HPDE6-E6E7 (cell line): ENCODE measurements at regions not wholly inside any gene's neighbourhood (a gene's known extent, or its start where the extent isn't known, plus 50 kb on each side); places are given as distances from the start of the nearest gene placed in this dataset.

Source experiments
- DNase-seq: peaks from one replicate; pipeline ENCODE4 v3.0.0; 2011; ENCODE audit warnings: missing footprints; ENCODE audit errors: extremely low spot score

DNA sequence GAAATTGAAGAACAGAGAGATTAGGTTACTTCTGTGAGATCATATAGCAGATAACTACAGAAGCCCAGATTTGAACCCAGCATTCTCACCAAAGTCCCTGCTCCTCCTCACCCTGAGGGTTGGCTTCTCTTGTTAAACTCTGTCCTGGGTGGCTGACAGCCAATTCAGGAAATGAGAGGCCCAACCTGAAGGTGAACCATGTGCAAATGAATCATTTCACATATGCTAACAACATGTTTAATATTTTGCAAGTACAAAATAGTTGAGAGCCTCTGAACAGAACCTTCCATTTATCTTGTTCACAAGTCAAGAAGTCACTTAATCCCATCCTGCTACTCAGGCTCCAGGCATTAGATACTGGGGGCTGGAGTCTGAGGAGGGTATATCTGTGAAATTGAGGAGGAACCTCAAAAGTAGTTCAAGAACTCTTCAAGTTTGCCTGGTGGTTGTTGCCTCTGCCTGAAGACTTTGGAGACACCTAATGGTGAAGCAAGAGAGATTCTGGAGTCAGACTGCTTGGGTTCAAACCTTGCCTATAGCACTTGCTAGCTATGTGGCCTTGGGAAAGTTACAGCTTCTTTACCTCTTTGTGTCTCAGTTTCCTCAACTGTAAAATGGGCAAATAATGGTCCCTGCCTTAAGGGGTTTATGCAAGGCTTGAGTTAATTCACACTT lies 564.0 kb downstream of the PSAT1 start:
- peak; percentile 54 for DNase-seq

DNA sequence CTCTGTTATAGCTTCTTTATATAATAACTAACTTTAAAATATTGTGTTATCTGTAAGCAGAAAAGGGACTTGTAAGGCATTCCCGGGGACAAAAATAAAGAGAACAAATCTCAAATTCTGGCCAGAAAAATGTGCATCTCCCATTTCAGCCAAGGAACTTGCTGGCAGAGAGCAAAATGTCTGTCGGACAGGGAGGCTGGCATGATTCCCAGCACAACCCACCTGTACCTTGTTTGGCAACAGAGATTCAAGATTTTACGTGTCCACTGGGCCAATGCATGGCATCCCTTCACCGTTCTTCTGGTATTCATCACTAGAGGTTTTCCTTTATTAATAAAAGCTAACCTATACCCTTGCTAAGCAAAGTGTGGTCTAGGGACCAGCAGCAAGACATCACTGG lies 566.6 kb downstream of the PSAT1 start:
- DNase-seq = no peak

DNA sequence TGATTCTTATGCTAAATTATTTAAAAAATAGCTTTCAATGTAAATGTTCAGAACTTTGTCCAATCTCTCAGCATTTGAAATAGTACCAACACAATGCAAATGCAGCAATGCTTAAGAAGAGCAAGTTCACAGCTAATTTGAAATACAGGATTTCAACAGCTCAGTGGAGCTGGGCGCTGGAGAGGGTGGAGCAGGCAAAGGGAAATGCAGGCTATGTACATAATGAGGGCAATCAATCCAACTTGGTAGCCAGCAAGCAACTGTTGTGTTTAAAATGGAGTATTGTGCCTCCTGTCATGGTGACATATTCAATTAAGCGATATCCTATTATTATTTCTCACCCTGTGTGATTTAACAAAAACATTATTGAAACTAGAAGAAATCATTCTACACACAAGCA lies 568.8 kb downstream of the PSAT1 start:
- DNase-seq = no peak

DNA sequence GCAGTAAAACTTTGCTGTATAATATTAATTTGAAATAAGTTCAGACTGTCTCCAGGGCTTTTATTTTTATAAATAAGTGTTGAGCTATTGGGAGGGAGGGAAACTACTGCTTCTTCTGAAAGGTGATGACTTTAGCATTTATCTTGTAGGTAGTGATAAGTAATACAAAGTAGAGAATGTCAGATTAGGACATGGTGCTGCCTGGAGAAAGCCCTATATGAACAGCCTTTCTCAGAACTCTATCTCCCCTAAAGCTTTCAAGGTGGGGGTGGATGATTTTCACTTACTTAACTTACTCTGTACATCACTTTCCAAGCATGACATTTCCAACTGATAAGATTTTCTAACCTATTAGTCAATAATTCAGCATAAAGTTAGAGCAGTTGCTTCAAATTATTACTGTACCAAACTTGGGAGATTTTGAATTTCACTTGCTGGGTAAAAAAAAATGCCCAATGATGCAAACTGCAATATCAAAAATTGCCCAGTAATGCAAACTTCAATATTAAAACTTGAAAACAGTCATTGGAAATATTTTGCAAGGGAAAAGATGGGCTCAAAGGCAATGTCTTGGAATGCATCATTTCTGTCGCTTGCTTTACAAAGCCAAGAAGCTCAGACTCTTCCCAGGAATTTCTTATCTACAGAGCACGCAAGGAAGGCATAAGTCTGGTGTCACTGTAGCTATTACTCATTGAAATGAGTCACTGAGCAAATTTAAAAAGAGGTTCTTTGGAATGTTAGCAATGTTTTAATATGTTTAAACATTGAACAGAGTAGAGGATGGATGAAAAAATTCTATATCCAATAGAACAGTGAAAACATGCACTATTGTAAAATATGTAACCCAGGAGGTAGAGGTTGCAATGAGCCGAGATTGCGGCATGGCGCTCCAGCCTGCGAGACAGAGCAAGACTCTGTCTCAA lies 569.5 kb downstream of the PSAT1 start:
- DNase-seq = peak; percentile 38

DNA sequence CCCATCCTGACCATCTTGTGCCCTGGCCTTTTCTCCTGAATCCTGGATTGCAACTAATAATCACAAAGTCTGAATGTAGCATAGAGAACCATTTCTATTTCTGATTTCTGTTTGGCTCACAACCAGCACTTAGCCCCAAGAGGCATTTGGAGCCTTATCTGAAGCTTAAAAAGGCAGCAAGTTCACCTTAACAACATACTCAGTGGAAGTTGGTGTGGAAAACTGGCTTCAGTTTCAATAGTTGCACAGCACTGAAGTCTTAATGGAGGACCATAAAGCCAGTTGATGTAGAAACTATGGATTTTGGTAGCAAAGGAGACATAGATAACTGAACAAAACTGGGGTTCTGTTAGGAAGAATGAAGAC lies 574.1 kb downstream of the PSAT1 start:
- DNase-seq = no peak

DNA sequence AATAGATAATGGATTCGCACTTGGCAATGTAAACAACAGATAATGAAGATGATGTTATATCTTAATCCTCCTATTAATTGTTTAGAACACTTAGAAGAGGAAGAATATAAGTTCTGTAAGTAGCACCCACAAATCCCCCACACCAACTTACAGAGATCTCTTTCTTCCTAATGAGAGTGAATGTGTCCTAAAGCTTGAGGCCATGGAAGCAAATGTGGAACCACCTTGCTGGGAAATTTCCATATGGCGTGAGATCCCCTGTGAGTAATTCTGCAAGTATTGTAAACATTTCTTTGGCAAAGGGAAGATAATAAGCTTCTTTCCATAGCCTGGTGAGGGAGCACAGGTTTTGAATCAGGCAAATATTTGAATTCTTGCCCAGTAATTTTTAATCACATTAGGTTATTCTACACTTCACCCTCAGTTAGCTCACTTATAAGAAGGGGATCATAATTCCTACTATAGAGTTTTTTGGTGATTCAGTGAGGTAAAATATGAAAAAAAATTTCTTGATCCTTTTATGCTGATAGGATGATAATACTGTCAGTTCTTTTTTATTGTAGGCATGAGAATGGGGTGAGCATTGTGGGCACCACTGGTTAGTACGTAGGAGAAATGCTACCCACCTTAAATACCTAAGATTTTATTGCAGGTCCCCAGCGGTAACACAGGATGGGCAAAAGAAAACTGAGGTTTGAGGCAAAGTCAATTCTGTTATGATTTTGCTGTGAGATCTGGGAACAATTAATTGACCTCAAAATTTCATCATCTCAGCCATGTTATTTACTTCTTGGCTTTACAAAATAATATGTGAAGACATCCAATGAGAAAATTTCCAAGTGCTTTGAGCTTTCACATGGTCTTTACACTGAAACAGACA lies 574.8 kb downstream of the PSAT1 start:
- DNase-seq = peak; percentile 26

DNA sequence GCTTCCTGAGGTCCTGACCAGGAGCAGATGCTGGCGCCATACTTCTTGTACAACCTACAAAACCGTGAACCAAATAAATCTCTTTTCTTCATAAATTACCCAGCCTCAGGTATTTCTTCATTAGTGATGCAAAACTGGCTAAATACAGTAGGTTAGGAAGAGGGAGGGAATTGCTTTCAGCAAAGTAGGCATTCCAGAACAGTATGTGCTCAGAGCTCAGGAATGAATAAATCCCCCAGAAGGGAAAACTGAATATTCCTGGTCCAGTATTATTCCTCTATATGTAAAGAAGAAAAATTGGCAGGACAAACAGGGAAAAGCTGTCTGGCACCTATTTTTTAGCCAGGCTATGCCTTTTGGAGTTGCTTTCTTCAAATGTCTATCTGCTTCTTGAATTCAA lies 577.1 kb downstream of the PSAT1 start:
- DNase-seq = no peak

DNA sequence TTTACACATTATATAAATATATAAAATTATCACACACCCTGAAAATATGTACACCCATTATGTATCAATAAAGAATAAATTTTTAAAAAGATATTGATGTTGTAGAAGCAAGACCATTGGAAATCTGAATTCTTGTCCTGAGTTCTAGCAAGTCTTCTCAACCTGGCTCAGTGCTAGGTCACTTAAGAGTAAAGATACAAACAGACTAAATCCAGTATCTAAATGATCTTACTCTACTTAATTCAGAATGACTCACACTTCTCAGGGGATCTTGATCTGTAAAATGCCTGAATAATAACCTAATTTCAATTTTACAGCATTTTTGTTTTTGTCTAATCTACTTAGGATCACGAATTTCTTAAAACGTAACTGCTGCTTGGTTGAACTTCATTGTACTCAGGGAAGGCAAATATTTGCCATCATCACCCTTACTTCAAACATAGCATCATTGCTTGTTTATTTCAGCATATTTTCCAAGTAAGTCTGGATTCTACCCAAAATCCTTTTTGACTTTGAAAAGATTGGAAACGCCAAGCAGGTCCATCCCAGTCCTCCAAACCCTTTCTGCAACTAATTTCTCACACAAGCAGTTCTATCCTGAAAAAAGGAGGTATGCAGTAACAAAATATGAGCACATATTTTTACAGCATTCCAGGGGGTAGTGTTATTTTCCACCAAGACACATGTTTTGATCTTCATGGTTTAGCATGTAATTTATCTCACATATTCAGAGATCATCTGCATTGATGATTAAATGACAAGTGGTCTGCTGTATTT lies 582.6 kb downstream of the PSAT1 start:
- no peak for DNase-seq

DNA sequence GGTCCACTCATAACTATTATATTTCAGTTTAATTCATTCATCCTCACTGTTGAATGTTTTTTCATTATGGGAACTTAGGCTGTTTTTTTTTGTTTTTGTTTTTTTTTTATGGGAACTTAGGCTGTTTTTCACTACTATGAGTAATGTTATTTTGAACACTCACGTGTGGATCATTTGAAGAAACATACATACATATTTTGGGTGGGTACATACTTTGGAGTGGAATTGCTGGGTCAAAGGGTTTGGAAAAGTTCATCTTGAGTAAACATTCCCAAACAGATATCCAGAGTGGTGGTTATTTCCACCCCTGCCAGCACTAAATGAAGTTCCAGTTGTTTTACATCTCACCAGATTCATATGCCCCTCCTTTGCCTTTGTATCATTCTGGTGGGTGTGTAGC lies 584.4 kb downstream of the PSAT1 start:
- DNase-seq = no peak

DNA sequence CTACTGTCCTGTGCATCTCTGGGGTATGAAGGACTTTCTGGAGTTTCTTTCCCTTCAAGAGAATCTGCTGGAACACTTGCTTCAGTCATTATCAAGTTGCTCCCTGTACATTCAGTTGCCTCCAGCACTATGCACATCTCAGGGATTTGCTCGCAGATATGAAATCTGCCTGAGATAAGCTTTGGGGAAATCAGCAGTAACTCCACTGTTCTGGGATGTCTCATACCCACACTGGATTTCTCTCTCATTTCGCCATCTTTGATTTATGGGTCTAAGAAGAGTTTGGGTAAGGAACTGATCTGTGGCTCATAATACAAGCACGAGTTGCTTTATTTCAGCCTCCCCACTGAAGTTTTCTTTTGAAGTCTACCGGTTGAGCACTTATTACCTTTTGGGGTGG lies 585.6 kb downstream of the PSAT1 start:
- DNase-seq = no peak

DNA sequence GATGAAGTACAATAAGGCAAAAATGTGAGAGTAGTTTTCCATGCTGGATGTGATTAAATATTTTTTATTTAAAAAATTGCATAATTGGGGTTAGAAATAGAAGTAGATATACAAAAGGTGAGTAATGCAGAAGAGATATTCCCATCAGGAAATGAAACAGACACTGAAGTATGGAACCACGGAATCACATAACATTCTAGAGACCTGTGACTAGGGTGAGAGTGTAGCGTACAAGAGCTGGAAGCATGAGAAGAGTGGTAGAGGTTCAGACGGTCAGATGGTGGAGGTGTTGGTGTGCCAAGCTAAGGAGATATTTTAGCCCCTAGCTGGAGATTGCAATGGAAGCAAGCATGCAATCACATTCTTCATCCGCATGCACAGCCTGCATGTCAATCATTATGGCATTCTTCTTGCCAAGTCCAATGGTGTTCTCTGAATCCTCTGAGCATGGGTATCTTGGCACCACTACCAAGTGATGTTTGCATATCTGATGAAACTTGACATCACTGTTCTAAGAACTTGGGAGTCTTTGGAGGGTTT lies 587.8 kb downstream of the PSAT1 start:
- no peak for DNase-seq

DNA sequence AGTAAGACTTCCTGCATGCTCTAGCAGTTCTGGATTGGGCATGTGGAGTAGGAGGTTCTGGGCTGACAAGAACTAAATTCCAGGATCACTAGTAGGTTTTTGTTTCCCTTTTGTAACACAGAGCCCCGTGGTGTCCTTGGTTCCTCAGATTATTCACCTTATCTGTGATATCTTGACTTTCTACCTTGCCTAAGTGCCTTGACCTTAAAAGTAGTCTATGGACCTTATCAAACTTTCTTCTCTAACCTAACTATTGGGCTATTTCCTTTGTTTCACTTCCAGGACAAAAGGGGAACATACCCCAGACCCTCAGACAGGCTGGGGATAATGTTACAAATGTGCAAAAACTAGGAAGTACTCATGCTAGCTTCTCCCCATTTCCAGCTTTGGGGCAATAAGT lies 595.3 kb downstream of the PSAT1 start:
- DNase-seq = no peak

DNA sequence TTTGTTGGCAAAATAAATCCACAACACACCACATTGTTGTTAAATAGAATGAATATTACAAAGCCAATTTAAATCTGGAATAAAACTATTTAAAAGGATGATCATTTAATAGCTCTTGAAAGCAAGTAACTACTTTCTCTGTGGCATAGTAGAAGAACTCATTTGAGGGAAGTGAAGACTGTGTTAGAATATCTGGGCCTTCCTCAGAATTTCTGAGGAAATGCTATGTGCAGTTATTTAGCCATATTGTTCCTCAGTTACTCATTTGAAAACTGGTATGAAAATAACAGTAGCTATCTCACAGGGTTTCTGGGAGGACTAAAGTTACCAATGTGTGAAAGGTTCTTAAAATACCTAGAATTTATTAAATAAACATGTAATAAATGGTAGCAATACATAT lies 595.8 kb downstream of the PSAT1 start:
- DNase-seq = no peak

DNA sequence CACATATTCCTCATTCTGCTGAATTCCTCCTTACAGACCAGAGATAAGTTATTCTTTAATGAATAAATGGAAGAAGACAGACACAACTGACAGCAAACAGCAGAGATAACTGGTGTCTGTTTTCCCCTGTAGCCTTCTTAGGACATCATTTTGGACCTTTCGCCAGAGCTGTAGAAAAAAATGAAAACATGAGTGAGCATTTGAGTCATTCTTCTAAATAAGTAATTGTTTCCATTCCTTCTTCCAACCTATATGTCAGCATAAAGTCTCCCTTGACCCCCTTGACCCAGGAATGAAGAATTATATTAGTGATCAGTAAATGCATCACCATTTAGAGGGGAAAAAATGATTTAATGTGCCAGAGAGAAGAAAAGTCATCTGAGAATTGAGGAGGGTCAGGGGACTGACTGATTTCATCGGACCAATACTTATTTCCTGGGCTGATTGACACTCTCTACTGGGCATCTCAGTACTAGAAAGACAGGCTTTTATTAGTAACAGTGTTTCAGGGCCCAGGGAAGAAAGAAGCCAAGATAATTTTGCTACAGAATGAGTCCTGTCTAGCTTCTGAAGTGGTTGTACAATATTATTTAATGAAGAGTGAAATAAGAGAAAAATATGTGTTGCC lies 597.0 kb downstream of the PSAT1 start:
- DNase-seq = no peak

DNA sequence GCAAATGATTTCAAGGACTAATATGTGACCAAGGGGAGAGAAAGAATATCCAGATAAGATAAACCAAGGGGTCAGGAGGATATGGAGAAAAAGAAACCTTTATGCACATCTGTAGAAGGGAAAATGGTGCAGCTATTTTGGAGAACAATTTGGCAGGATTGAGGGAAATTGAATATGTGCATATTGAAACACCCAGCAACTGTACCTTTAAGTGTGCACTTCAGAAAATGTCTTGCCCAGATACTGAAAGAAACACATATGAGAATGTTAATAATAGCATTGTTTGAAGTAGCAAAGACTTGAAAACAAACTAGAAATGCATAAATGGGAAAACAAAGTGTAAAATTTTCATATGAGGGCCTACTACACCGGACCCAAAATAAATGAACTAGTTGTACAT lies 599.6 kb downstream of the PSAT1 start:
- DNase-seq = no peak

DNA sequence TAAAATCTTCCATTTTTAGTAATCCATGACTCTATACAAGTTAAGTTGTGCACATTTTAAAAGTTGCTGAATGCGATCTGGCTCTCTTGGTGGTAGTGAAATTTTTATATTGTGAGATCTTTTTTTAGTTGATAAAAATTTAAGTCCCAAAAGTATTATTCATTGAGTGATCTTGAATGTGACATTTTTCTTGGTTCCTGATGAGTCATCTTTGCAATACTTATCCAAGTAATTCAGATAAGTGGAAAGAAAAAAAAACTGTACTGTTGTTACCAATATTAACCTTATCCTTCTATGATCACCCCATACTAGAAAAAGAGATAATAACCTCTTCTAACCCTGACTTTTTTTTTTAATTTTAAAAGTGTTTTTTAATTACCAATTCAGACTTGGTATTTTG lies 601.3 kb downstream of the PSAT1 start:
- DNase-seq = no peak

DNA sequence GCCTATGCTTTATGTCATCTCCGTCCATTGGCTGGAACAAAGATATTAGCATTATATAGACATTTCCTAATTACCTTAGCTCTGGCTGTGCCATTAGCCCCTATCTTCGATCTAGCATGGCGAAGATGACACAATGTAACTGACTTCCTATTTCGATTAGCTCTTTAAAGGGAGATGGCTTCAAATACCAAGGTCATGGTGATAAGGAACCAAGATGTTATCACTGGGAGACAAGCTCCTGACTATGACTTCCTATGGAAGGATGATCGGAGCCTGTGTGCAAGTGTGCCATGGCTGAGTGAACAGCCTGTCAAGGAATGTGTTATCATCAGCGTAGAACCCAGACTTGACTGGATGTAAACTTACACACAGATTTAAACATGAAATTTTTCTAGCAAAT lies 602.1 kb downstream of the PSAT1 start:
- DNase-seq = no peak

DNA sequence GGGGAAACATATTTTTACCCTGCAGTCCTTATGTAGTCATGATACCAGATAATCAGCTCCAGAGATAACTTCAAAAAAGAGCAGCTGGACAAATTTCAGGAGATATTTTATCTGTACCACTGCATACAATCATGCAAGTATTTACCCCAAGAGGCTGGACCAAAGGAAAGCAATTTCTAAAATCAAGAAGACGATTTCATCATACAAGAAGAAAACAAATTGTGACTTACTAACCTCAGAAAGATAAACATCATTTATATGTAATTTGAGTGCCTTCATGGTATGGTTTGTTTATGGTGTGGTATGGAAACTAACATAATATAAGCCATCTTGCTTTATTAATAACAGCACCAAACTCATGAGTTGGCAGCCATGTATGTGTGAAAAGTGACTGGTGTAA lies 603.6 kb downstream of the PSAT1 start:
- no peak for DNase-seq

DNA sequence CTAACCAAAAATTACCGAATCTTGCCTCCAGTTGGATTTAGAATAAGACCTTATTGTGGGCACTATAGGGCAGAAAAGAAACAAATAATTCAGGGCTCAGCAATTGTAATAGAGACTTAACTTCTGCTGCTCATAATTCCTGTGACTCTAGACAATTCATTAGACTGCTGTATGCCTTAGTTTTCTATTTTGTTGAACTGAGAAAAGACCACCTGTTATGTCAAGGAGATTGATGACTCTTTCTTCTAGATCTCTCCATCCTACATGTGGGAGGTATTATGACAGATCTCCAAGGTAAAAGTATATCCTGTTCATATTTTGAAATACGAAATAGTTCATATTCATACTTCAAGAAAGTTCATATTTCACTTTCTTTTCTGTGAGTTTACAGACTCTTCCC lies 605.1 kb downstream of the PSAT1 start:
- no peak for DNase-seq

DNA sequence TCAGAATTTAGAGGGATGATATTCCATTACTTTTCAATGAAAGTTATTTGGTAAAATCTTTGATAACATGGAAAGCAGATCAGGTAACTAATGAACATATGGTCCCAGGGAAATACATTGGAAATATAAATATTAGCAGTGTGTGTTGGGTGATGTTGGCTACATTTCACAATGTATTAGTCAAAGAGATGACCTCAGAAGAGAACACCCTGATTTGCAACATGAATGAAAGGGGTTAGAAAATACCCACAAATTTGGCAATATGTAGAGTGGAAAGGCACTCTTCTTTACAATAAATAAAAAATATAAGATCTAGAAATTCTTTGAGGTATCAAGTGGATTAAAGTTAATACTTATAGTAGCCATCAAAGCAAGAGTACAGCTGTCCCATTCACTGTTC lies 606.7 kb downstream of the PSAT1 start:
- no peak for DNase-seq

DNA sequence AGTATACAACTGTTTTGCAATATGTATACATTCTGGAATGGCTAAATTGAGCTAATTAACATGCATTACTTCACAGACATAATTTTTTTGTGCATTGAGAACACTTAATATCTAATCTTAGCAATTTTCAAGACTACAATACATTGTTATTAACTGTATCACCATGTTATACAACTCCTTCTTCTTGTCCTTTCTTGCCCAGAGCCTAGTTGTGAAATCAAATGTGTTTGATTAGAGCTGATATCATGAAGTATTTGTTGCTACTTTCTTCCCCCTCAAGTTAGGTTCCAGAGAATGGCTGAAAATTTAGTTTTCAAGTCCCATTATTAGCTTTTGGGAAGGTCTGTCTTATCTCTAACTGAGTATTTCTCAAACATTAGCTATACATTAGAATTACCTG lies 607.8 kb downstream of the PSAT1 start:
- DNase-seq = no peak
